ENCODE measurements at regions not wholly inside any gene's neighbourhood (a gene's known extent, or its start where the extent isn't known, plus 50 kb on each side); places are given as distances from the start of the nearest gene placed in this dataset.

GRCh38 chr10:4196771-4197390 lies 411.9 kb upstream of the KLF6 start:
- no peaks in the 10 kb centered on the region for H3K79me2 ChIP-seq (ENCODE audit: low read length)
- no peaks in the 10 kb centered on the region for H4K20me1 ChIP-seq (ENCODE audit: low read length)
- H3F3A ChIP-seq (ENCODE audit: low read length, unreplicated experiment), result peaks cover 5% of the 10 kb centered on the region
- H3K4me1 ChIP-seq (ENCODE audit: insufficient read depth, low read length), result peaks cover 24% of the 10 kb centered on the region
- no TSS peak for BruUV-seq (replicated peaks)
- no peak for TF ChIP-seq EZH2 (IDR thresholded peaks at IDR 0.05; ENCODE audit: low read length, unreplicated experiment)
- no peak for TF ChIP-seq CTCF (conservative IDR thresholded peaks at IDR 0.05; ENCODE audit: low read depth, low read length)
- TF ChIP-seq EZH2phosphoT487 (IDR thresholded peaks at IDR 0.05; ENCODE audit: borderline replicate concordance, low read length), result no peak
- POLR2A ChIA-PET (ENCODE audit: unreplicated experiment), result no interaction called here
- H2AFZ ChIP-seq (ENCODE audit: low read length), result no peak overlapping the region
- no peak for ATAC-seq
- DNase-seq, result no peak
- H3K9me2 ChIP-seq (replicated peaks; ENCODE audit: low read length), result no peaks in the 10 kb centered on the region
- no peak overlapping the region for H3K27ac ChIP-seq (ENCODE audit: low read length)
- H3K4me2 ChIP-seq (ENCODE audit: low read length), result no peak overlapping the region
- H3K27me3 ChIP-seq (ENCODE audit: low read length), result no peaks in the 10 kb centered on the region
- no peak overlapping the region for H3K9ac ChIP-seq (ENCODE audit: low read length)
- H3K36me3 ChIP-seq (ENCODE audit: low read depth, low read length), result no peaks in the 10 kb centered on the region
- H3K4me3 ChIP-seq (ENCODE audit: low read length), result no peak overlapping the region
- CTCF ChIA-PET, result no interaction called here
- no peaks in the 10 kb centered on the region for H3K9me3 ChIP-seq (ENCODE audit: low read length)
- intact Hi-C loops (cut with micrococcal nuclease), result loop anchor here (10.0 kb wide), 3 partner anchors 48 to 478 kb away; no protein-coding TSS in a partner anchor

GRCh38 chr10:4196183-4196582 lies 411.2 kb upstream of the KLF6 start:
- Histone ChIP-seq H3K79me2 (ENCODE audit: low read length) (no peaks in the 10 kb centered on the region), H3K4me3 (ENCODE audit: low read length) (no peak overlapping the region), H3K4me2 (ENCODE audit: low read length) (no peak overlapping the region), H3K9me2 (replicated peaks; ENCODE audit: low read length) (no peaks in the 10 kb centered on the region), H2AFZ (ENCODE audit: low read length) (no peak overlapping the region), H3K27ac (ENCODE audit: low read length) (peak overlapping the region; percentile 100; the same call in 1 of the 2 replicates), H4K20me1 (ENCODE audit: low read length) (no peaks in the 10 kb centered on the region), H3K4me1 (ENCODE audit: insufficient read depth, low read length) (peaks cover 28% of the 10 kb centered on the region), H3K36me3 (ENCODE audit: low read depth, low read length) (no peaks in the 10 kb centered on the region), H3K9me3 (ENCODE audit: low read length) (no peaks in the 10 kb centered on the region), H3K27me3 (ENCODE audit: low read length) (no peaks in the 10 kb centered on the region), H3F3A (ENCODE audit: low read length, unreplicated experiment) (peaks cover 5% of the 10 kb centered on the region), H3K9ac (ENCODE audit: low read length) (no peak overlapping the region)
- intact Hi-C loops (cut with micrococcal nuclease), result loop anchor here (10.0 kb wide), 3 partner anchors 49 to 479 kb away; no protein-coding TSS in a partner anchor
- BruUV-seq (replicated peaks), result no TSS peak
- TF ChIP-seq EZH2 (IDR thresholded peaks at IDR 0.05; ENCODE audit: low read length, unreplicated experiment), result no peak
- no peak for TF ChIP-seq EZH2phosphoT487 (IDR thresholded peaks at IDR 0.05; ENCODE audit: borderline replicate concordance, low read length)
- TF ChIP-seq CTCF (conservative IDR thresholded peaks at IDR 0.05; ENCODE audit: low read depth, low read length), result no peak
- no peak for DNase-seq
- no peak for ATAC-seq
- ChIA-PET CTCF (no interaction called here), POLR2A (ENCODE audit: unreplicated experiment) (no interaction called here)

- CTCF ChIA-PET, result no interaction called here
- H3K4me1 ChIP-seq (ENCODE audit: insufficient read depth, low read length), result peaks cover 37% of the 10 kb centered on the region
- intact Hi-C loops (cut with micrococcal nuclease), result loop anchor here (10.0 kb wide), 3 partner anchors 50 to 480 kb away; no protein-coding TSS in a partner anchor
Observed at GRCh38 chr10:4195213-4195612, 410.2 kb upstream of the KLF6 start.

More at GRCh38 chr10:4195213-4195612, 410.2 kb upstream of the KLF6 start:
- Histone ChIP-seq H3F3A (ENCODE audit: low read length, unreplicated experiment) (peaks cover 5% of the 10 kb centered on the region), H3K27me3 (ENCODE audit: low read length) (no peaks in the 10 kb centered on the region), H3K9me2 (replicated peaks; ENCODE audit: low read length) (no peaks in the 10 kb centered on the region), H2AFZ (ENCODE audit: low read length) (no peak overlapping the region), H3K9me3 (ENCODE audit: low read length) (no peaks in the 10 kb centered on the region), H3K36me3 (ENCODE audit: low read depth, low read length) (no peaks in the 10 kb centered on the region), H3K4me2 (ENCODE audit: low read length) (no peak overlapping the region), H3K4me3 (ENCODE audit: low read length) (no peak overlapping the region), H3K27ac (ENCODE audit: low read length) (peak overlapping the region; percentile 100), H4K20me1 (ENCODE audit: low read length) (no peaks in the 10 kb centered on the region), H3K9ac (ENCODE audit: low read length) (peak overlapping the region; percentile 85), H3K79me2 (ENCODE audit: low read length) (no peaks in the 10 kb centered on the region)
- DNase-seq (peak; percentile 78), ATAC-seq (peak; percentile 48)
- POLR2A ChIA-PET (ENCODE audit: unreplicated experiment), result no interaction called here
- BruUV-seq (replicated peaks), result no TSS peak
- no peak for TF ChIP-seq EZH2phosphoT487 (IDR thresholded peaks at IDR 0.05; ENCODE audit: borderline replicate concordance, low read length)
- TF ChIP-seq EZH2 (IDR thresholded peaks at IDR 0.05; ENCODE audit: low read length, unreplicated experiment), result no peak
- TF ChIP-seq CTCF (conservative IDR thresholded peaks at IDR 0.05; ENCODE audit: low read depth, low read length), result no peak

All from PC-3 (cell line).